Upper lobe of left lung (tissue), 4 donors: ENCODE measurements at regions not wholly inside any gene's neighbourhood (a gene's known extent, or its start where the extent isn't known, plus 50 kb on each side); places are given as distances from the start of the nearest gene placed in this dataset.

Experiments
- EP300 ChIP-seq, 4 donors: sonication (generic); formaldehyde crosslinking; IDR thresholded peaks; one replicate each; pipeline ENCODE4 v1.5.1; 2017; ENCODE audit warnings: antibody characterized with exemption in 4 of 4, control low read depth in 2 of 4
- POLR2A ChIP-seq, 4 donors: fragments of 450-650 bp; IDR thresholded peaks; one replicate each; pipeline ENCODE4 v1.5.1; 2016 to 2017; ENCODE audit warnings: antibody characterized with exemption in 4 of 4, mild to moderate bottlenecking in 2 of 4
- TF ChIP-seq, protein P1 (sequence below), 6 experiments: fragments of 450-650 bp in 4 of 6; fragments of 200-600 bp in 2 of 6; sonication (generic) in 2 of 6; IDR thresholded peaks; one replicate each; pipeline ENCODE4 v1.5.1; 2016 to 2019; ENCODE audit warnings: antibody characterized with exemption in 6 of 6

GRCh38 chr9:121592265-121592664, 59.2 kb upstream of the DAB2IP start:
- TF ChIP-seq, protein P1, sequence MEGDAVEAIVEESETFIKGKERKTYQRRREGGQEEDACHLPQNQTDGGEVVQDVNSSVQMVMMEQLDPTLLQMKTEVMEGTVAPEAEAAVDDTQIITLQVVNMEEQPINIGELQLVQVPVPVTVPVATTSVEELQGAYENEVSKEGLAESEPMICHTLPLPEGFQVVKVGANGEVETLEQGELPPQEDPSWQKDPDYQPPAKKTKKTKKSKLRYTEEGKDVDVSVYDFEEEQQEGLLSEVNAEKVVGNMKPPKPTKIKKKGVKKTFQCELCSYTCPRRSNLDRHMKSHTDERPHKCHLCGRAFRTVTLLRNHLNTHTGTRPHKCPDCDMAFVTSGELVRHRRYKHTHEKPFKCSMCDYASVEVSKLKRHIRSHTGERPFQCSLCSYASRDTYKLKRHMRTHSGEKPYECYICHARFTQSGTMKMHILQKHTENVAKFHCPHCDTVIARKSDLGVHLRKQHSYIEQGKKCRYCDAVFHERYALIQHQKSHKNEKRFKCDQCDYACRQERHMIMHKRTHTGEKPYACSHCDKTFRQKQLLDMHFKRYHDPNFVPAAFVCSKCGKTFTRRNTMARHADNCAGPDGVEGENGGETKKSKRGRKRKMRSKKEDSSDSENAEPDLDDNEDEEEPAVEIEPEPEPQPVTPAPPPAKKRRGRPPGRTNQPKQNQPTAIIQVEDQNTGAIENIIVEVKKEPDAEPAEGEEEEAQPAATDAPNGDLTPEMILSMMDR (IDR thresholded peaks at IDR 0.05): no peak
- TF ChIP-seq POLR2A (IDR thresholded peaks at IDR 0.05): no peak
- TF ChIP-seq EP300 (IDR thresholded peaks at IDR 0.05): no peak
